Tibial artery (tissue), 4 donors: ENCODE measurements at regions not wholly inside any gene's neighbourhood (a gene's known extent, or its start where the extent isn't known, plus 50 kb on each side); places are given as distances from the start of the nearest gene placed in this dataset.

Experiments
- DNase-seq, 2 donors: peaks; one replicate each; pipeline ENCODE4 v3.0.0-alpha.2; 2019
- H3K27ac ChIP-seq, 2 donors: fragments of 200-600 bp; sonication (generic) in 1 of 2; 1 replicate in 1 of 2; 2 replicates in 1 of 2; pipeline ENCODE4 v1.5.1; 2018 to 2019; ENCODE audit warnings: mild to moderate bottlenecking in 1 of 2
- H3K27me3 ChIP-seq, 2 donors: fragments of 200-600 bp; sonication (generic) in 1 of 2; one replicate each; pipeline versions ENCODE4 v1.5.1 to v1.6.0; 2016 to 2019
- H3K36me3 ChIP-seq, 3 donors: fragments of 200-600 bp; sonication (generic) in 2 of 3; one replicate each; pipeline ENCODE4 v1.5.1; 2016 to 2019; ENCODE audit warnings: mild to moderate bottlenecking in 2 of 3
- H3K4me1 ChIP-seq, 4 donors: fragments of 200-600 bp; sonication (generic) in 2 of 4; 1 replicate in 3 of 4; 2 replicates in 1 of 4; pipeline ENCODE4 v1.5.1; 2016 to 2019
- H3K4me3 ChIP-seq, 2 donors: fragments of 200-600 bp; sonication (generic) in 1 of 2; 1 replicate in 1 of 2; 2 replicates in 1 of 2; pipeline ENCODE4 v1.5.1; 2018 to 2019; ENCODE audit warnings: mild to moderate bottlenecking in 2 of 2
- H3K9me3 ChIP-seq, 3 donors: fragments of 200-600 bp; sonication (generic) in 1 of 3; one replicate each; pipeline ENCODE4 v1.5.1; 2016 to 2019
- intact Hi-C: fragments of 100-400 bp; cut with DNase I; formaldehyde crosslinking; loops from one replicate; pipeline ENCODE4 v1.15.0; 2023; ENCODE audit warnings: low total_unique reads
- TF ChIP-seq, protein P1 (sequence below), 2 experiments: fragments of 200-600 bp in 1 of 2; fragments of 450-650 bp in 1 of 2; IDR thresholded peaks; one replicate each; pipeline ENCODE4 v1.5.1; 2017 to 2019; ENCODE audit warnings: antibody characterized with exemption in 2 of 2, mild to moderate bottlenecking in 1 of 2, moderate library complexity in 1 of 2

DNA sequence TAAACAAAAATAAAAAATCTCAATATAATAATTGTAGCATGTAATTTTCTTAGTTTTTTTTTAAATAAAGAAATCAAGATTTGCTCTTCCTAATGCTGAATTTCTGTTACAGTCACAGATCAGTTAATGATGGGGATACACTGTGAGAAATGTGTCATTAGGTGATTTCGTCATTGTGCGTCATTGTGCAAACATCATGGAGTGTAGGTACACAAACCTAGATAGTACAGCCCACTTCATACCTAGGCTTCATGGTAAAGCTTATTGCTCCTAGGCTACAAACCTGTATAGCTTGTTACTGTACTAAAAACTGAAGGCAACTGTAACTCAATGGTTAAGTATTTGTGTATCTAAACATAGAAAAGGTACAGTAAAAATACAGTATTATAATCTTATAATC, 74.4 kb upstream of the LSM8 start:
- Histone ChIP-seq H3K27me3 (no peaks in the 10 kb centered on the region), H3K4me1 (no peaks in the 10 kb centered on the region), H3K36me3 (no peaks in the 10 kb centered on the region), H3K27ac (no peak overlapping the region), H3K9me3 (no peaks in the 10 kb centered on the region), H3K4me3 (no peak overlapping the region)
- TF ChIP-seq, protein P1, sequence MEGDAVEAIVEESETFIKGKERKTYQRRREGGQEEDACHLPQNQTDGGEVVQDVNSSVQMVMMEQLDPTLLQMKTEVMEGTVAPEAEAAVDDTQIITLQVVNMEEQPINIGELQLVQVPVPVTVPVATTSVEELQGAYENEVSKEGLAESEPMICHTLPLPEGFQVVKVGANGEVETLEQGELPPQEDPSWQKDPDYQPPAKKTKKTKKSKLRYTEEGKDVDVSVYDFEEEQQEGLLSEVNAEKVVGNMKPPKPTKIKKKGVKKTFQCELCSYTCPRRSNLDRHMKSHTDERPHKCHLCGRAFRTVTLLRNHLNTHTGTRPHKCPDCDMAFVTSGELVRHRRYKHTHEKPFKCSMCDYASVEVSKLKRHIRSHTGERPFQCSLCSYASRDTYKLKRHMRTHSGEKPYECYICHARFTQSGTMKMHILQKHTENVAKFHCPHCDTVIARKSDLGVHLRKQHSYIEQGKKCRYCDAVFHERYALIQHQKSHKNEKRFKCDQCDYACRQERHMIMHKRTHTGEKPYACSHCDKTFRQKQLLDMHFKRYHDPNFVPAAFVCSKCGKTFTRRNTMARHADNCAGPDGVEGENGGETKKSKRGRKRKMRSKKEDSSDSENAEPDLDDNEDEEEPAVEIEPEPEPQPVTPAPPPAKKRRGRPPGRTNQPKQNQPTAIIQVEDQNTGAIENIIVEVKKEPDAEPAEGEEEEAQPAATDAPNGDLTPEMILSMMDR (IDR thresholded peaks at IDR 0.05), result no peak
- intact Hi-C loops, result no loop called here
- no peak for DNase-seq

GRCh38 chr7:118110178-118110925, 73.6 kb upstream of the LSM8 start:
- DNase-seq, result no peak
- intact Hi-C loops, result no loop called here
- Histone ChIP-seq H3K9me3 (no peaks in the 10 kb centered on the region), H3K4me3 (no peak overlapping the region), H3K36me3 (no peaks in the 10 kb centered on the region), H3K27me3 (no peaks in the 10 kb centered on the region), H3K27ac (no peak overlapping the region), H3K4me1 (no peaks in the 10 kb centered on the region)
- TF ChIP-seq, protein P1 (IDR thresholded peaks at IDR 0.05), result no peak

DNA sequence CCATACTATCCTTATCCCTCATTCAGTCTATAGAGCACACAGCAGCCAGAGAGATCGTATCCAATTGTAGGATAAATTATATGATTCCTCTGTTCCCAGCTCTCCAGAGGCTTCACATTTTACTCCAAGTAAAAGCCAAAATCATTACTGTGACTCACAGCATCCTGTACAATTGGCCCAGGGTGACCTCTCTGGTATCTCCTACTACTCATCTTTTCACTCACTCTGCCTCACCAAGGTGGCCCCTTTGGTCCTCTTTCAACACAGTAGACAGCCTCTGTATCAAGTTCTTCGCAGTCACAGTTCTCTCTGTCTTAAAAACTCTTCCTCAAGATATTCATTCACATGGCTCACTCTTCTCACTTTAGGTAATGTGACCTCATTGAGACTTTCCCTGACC, 72.6 kb upstream of the LSM8 start:
- Histone ChIP-seq H3K36me3 (no peaks in the 10 kb centered on the region), H3K4me1 (no peaks in the 10 kb centered on the region), H3K9me3 (no peaks in the 10 kb centered on the region), H3K27ac (no peak overlapping the region), H3K4me3 (no peak overlapping the region), H3K27me3 (no peaks in the 10 kb centered on the region)
- no peak for DNase-seq
- TF ChIP-seq, protein P1 (IDR thresholded peaks at IDR 0.05), result no peak
- intact Hi-C loops, result no loop called here

GRCh38 chr7:118114175-118114574, 69.8 kb upstream of the LSM8 start:
- no peaks in the 10 kb centered on the region for H3K9me3 ChIP-seq
- intact Hi-C loops, result no loop called here
- H3K36me3 ChIP-seq, result no peaks in the 10 kb centered on the region
- no peaks in the 10 kb centered on the region for H3K27me3 ChIP-seq
- DNase-seq, result no peak
- H3K4me1 ChIP-seq, result no peaks in the 10 kb centered on the region
- TF ChIP-seq, protein P1 (IDR thresholded peaks at IDR 0.05), result no peak
- H3K27ac ChIP-seq, result no peak overlapping the region
- no peak overlapping the region for H3K4me3 ChIP-seq

GRCh38 chr7:118129041-118129795, 54.7 kb upstream of the LSM8 start:
- TF ChIP-seq, protein P1 (IDR thresholded peaks at IDR 0.05), result no peak
- no peak overlapping the region for H3K4me3 ChIP-seq
- no peaks in the 10 kb centered on the region for H3K36me3 ChIP-seq
- H3K4me1 ChIP-seq, result no peaks in the 10 kb centered on the region
- H3K27ac ChIP-seq, result no peak overlapping the region
- no peak for DNase-seq
- intact Hi-C loops, result no loop called here
- no peaks in the 10 kb centered on the region for H3K27me3 ChIP-seq
- no peaks in the 10 kb centered on the region for H3K9me3 ChIP-seq
